Ureter (tissue), 1 donor: ENCODE measurements at regions not wholly inside any gene's neighbourhood (a gene's known extent, or its start where the extent isn't known, plus 50 kb on each side); places are given as distances from the start of the nearest gene placed in this dataset.

Experiments used
- DNase-seq: peaks from one replicate; pipeline ENCODE4 v3.0.0-alpha.2; 2020; ENCODE audit warnings: low spot score
- donor health status: DM: yes; HTN: yes; CAD: no.

GRCh38 chr7:81648716-81649115 is 121.1 kb downstream of the HGF start:
- DNase-seq, result no peak

GRCh38 chr7:81645435-81645834 is 124.4 kb downstream of the HGF start:
- no peak for DNase-seq

DNA sequence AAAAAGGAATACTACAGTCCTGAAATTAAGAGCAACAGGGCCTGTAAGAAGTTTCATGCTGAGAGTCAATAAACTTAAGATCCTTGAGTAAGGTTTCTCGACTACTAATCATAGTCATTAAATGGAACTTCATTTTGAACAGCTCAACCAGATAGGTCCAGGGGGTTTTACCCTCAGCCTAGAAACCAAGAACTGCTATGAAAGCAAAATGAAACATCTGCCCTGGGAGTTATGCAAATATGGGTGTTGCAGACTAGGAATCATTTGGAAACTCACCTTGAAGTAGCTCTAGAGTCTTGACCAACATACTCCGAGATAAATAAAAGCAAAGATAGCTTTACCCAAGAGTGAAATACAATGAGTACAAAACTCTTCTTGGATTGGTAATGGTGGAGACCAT is 128.0 kb downstream of the HGF start:
- DNase-seq, result no peak

DNA sequence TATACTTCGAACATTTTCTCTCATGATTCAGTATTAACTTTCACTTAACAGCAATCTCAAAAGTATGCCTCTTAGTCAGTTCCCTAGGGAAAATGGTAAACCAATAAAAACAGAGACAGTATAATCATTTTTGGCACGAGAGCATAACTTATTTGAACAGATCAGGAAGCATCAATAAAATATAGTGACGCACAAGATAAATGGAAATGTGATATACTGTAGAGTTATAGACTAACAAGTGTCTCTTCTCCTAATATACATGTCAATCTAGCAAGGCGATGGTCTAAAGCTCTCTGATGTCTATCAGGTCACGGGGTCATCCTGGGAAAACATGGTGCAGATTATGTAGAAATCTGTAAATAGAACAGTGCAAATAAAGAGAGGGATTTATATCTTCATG is 131.6 kb downstream of the HGF start:
- no peak for DNase-seq

DNA sequence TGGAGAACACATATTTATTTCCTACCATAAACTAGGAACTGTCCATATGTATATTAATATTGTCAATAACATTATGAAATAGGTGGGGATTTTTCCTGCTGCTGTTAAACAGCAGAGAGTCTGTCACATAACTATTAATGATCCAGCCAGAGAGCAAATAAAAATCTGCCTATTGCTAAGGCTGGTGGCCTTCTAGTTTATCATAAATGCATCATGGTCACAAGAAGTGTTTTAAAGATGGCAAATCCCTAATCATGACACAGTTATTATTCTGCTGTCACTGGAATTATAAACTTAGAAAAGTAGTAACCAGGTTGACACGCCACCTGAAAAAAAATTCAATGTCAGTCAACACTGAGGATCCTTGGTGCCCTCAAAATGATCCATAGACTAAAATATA is 132.3 kb downstream of the HGF start:
- DNase-seq, result no peak

DNA sequence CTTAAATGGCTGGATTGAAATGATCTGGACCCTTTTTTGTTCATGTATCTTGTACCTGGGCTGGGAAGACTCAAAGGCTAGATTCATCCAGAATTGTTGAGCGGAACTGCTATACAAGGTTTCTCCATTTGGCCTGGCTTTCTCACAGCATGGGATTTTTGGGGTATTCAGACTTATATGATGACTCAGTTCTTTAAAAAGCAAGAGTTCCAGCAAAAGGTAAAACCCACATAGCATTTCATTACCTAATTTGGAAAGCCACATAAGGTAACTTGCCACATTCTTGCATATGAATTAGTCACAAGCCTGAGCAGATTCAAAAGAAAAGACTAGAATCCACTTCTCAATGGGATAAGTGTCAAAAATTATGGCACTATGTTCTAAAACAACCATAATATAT is 137.4 kb downstream of the HGF start:
- no peak for DNase-seq

DNA sequence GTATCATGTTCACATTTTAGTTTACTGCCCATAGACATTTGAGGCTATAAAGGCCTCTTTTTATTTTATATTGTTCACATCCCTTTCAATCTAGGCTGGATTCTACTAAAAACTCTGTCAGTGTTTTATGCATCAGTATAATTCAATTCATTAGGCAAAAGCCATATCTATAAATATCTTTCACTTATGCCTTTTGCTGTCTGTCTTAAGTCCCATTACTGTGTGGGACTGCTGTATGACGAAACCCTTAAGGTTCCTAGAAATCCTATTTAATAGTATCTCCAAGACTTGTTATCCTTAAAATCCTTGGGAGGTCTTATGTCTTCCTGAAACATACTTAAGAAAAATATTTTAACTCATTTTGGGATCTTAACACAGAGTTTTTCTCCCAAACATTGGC is 139.2 kb downstream of the HGF start:
- no peak for DNase-seq

DNA sequence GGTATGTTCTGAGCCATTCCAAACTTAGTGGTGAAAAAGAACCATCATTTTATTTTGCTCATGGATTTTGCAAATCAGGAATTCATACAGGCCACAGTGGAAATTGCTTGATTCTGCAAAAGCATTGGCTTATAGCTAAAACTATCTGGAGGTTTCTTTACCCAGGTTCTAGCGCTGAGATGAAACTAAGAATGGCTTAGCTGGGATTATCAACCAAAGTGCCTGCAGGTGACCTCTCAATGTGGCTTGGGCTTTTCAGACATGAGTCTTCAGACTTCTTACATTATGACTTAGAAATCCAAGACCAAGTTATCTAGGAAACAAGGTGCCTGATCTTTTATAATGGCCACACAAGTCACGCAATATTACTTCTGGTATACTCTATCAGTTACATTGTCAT is 140.1 kb downstream of the HGF start:
- DNase-seq, result no peak

DNA sequence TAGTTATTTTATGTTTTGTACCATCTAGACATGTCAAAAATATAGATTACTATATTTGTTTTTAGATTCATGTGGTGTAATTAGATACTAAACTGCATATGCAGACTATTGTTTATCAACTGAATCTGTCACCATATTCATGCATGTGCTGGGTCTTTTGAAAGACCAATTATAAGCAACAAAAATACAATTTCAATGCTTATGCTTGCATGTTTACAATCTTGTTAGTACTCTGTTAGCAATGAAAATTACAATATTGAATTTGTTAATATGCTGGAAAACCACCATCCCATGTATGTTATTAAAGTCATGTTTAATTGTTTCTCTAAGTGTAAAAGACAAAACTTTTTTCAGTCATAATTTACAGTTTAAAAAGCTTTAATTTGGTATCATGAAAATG is 140.9 kb downstream of the HGF start:
- DNase-seq, result no peak

- no peak for DNase-seq
These were observed 142.1 kb downstream of the HGF start for GRCh38 chr7:81627536-81628287.

GRCh38 chr7:81626008-81626407 is 143.8 kb downstream of the HGF start:
- no peak for DNase-seq

GRCh38 chr7:81624650-81625631 is 144.9 kb downstream of the HGF start:
- DNase-seq, result no peak

DNA sequence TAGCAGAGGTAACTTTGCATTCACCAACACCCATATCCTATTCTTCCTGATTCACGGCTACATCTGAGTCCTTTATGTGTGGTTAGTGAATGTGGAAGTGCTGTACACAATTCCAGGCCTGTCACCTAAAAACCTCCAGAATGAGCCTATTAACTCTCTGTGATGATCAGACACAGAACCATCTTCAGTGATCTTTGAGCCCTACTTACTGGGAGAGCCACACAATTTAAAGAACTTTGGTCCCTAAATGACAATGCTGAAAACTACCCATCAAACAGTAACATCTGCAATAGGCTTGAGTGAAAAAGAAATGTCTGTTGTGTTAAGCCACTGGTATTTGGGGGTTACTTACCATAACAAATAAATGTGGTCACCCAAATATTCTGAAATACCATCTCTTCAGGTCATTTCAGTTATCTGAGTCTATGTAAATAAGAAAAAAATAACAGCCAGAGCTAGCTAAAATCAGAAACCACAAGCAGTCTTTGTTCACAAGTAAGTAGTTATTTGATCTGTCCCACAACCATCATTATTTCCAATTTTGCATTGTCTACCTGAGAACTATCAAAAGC is 145.7 kb downstream of the HGF start:
- DNase-seq, result no peak

GRCh38 chr7:81623251-81623855 is 146.5 kb downstream of the HGF start:
- no peak for DNase-seq

DNA sequence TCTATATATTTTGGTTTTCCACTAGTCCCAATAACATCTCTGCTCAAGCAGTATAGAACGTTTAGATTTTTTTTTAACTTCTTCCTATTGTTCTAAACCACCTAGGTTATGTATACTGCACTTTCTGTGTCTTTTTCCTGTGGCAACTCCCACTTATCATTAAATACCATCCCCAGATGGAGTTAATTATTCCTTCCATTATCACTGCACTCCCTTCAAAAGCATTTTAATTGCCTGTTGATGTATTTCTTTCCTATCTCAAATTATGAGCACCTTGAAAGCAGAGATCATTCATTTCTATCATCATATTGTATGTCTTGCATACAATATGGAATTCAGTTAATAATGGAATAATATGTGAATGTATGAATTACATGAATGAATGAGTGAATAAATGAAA is 148.0 kb downstream of the HGF start:
- DNase-seq, result no peak

- no peak for DNase-seq
These were observed 151.3 kb downstream of the HGF start for GRCh38 chr7:81618396-81619014.

GRCh38 chr7:81616951-81617350 is 152.9 kb downstream of the HGF start:
- no peak for DNase-seq

DNA sequence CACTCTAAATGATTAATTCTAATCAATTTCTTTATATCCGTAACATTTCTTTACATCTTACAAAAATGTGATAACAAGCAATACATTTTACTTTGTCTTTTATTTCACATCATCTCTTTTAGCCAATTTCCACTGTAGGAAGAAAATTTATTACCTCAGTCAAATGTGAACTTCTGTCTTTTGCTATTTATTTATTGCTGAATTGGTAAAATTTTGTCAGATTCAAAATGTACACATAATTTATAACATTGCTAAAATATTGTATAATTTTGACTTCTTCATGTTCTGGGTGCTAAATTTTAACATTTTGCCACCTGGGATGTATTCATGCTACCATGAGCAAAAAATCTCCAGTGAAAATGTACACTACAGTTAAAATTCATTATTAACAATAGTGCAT is 158.0 kb downstream of the HGF start:
- no peak for DNase-seq

DNA sequence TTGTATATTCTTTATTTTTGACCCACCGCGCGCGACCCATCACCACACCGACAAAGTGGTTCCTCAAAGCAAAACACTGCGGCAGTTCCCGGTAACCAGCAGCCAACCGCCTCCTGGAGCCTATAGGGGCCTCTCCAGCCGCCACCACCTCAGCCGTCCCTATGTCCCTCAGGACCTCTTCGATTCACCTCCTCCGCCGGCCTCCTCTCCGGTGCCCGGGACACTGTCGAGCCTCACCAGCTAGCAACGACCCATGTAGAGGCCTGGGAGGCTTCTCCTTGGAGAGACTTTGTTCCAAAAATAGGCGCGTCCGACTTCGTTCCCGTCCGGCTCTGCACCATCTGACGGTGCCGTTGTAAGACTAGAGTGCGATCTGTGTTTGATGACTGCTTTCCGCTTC is 158.8 kb downstream of the HGF start:
- DNase-seq, result no peak

- DNase-seq, result no peak
These were observed 161.0 kb downstream of the HGF start for GRCh38 chr7:81608748-81609382.

- DNase-seq, result no peak
These were observed 161.9 kb downstream of the HGF start for GRCh38 chr7:81607987-81608386.
